RKO (cell line): ENCODE measurements at regions not wholly inside any gene's neighbourhood (a gene's known extent, or its start where the extent isn't known, plus 50 kb on each side); places are given as distances from the start of the nearest gene placed in this dataset.
A peak's percentile ranks its signal among the peaks of the same experiment; 100 is the strongest.
"Not testable (repeated sequence)": the region's sequence is repeated elsewhere in the genome, so short reads cannot be mapped to it uniquely, and the experiment has no call there.

Experiments used
- DNase-seq: peaks from one replicate; pipeline ENCODE4 v3.0.0-alpha.2; 2016; ENCODE audit warnings: low spot score

- DNase-seq = not testable (repeated sequence)
These were observed 201.8 kb downstream of the RTP5 start for GRCh38 chr2:242071377-242071776.

- DNase-seq = not testable (repeated sequence)
These were observed 202.4 kb downstream of the RTP5 start for GRCh38 chr2:242071936-242072335.

GRCh38 chr2:242075168-242075567 lies 205.6 kb downstream of the RTP5 start:
- DNase-seq = no peak

- no peak for DNase-seq
These were observed 206.2 kb downstream of the RTP5 start for GRCh38 chr2:242075696-242076095.

GRCh38 chr2:242076184-242076583 lies 206.7 kb downstream of the RTP5 start:
- DNase-seq = not testable (repeated sequence)

GRCh38 chr2:242078426-242078825 lies 208.9 kb downstream of the RTP5 start:
- DNase-seq = not testable (repeated sequence)

- DNase-seq = not testable (repeated sequence)
These were observed 210.3 kb downstream of the RTP5 start for GRCh38 chr2:242079792-242080191.

GRCh38 chr2:242080575-242081214 lies 211.2 kb downstream of the RTP5 start:
- not testable (repeated sequence) for DNase-seq

GRCh38 chr2:242084034-242084433 lies 214.5 kb downstream of the RTP5 start:
- DNase-seq = not testable (repeated sequence)

- not testable (repeated sequence) for DNase-seq
These were observed 215.6 kb downstream of the RTP5 start for GRCh38 chr2:242085024-242085674.

- DNase-seq = no peak
These were observed 216.6 kb downstream of the RTP5 start for GRCh38 chr2:242085941-242086621.

- peak; percentile 21 for DNase-seq
These were observed 218.5 kb downstream of the RTP5 start for GRCh38 chr2:242088044-242088443.

- peak; percentile 89 for DNase-seq
These were observed 219.1 kb downstream of the RTP5 start for GRCh38 chr2:242088471-242089212.

GRCh38 chr2:242089213-242089549 lies 219.7 kb downstream of the RTP5 start:
- not testable (repeated sequence) for DNase-seq

- DNase-seq = not testable (repeated sequence)
These were observed 227.7 kb downstream of the RTP5 start for GRCh38 chr2:242097278-242097677.

GRCh38 chr2:242098034-242098433 lies 228.5 kb downstream of the RTP5 start:
- DNase-seq = no peak

- peak; percentile 28 for DNase-seq
These were observed 229.1 kb downstream of the RTP5 start for GRCh38 chr2:242098445-242099128.

- DNase-seq = not testable (repeated sequence)
These were observed 233.6 kb downstream of the RTP5 start for GRCh38 chr2:242103093-242103492.

GRCh38 chr2:242104202-242104956 lies 234.8 kb downstream of the RTP5 start:
- DNase-seq = not testable (repeated sequence)

GRCh38 chr2:242107065-242107464 lies 237.5 kb downstream of the RTP5 start:
- DNase-seq = not testable (repeated sequence)
